Fibroblast of villous mesenchyme (primary cell): ENCODE measurements at regions not wholly inside any gene's neighbourhood (a gene's known extent, or its start where the extent isn't known, plus 50 kb on each side); places are given as distances from the start of the nearest gene placed in this dataset.
"Not testable (repeated sequence)": the region's sequence is repeated elsewhere in the genome, so short reads cannot be mapped to it uniquely, and the experiment has no call there.

ENCODE experiments used
- DNase-seq: peaks from one replicate; pipeline ENCODE4 v3.0.0-alpha.2; 2010; ENCODE audit warnings: low read depth
- H3K4me3 ChIP-seq: 2 replicates; pipeline ENCODE4 v1.5.1; 2011; ENCODE audit warnings: low read depth, mild to moderate bottlenecking, low read length
- CTCF ChIP-seq: IDR thresholded peaks from 2 replicates; pipeline ENCODE4 v1.5.1; 2012; ENCODE audit warnings: low read depth, mild to moderate bottlenecking, low read length; ENCODE audit not compliant: insufficient read depth

GRCh38 chr14:85003805-85004204, 526.1 kb upstream of the FLRT2 start:
- H3K4me3 ChIP-seq: no peak overlapping the region
- DNase-seq: no peak
- TF ChIP-seq CTCF: no peak

GRCh38 chr14:85009506-85009905, 520.4 kb upstream of the FLRT2 start:
- DNase-seq: no peak
- H3K4me3 ChIP-seq: no peak overlapping the region
- TF ChIP-seq CTCF: no peak

- no peak for DNase-seq
- no peak for TF ChIP-seq CTCF
- H3K4me3 ChIP-seq: no peak overlapping the region
Measured at GRCh38 chr14:85010186-85010585, 519.8 kb upstream of the FLRT2 start.

GRCh38 chr14:85016496-85016895, 513.4 kb upstream of the FLRT2 start:
- H3K4me3 ChIP-seq: no peak overlapping the region
- DNase-seq: no peak
- TF ChIP-seq CTCF: no peak

GRCh38 chr14:85023866-85024265, 506.1 kb upstream of the FLRT2 start:
- not testable (repeated sequence) for H3K4me3 ChIP-seq, DNase-seq

GRCh38 chr14:85024931-85025330, 505.0 kb upstream of the FLRT2 start:
- TF ChIP-seq CTCF: no peak
- H3K4me3 ChIP-seq: no peak overlapping the region
- DNase-seq: peak; percentile 23

GRCh38 chr14:85027681-85028370, 502.1 kb upstream of the FLRT2 start:
- DNase-seq: no peak
- H3K4me3 ChIP-seq: no peak overlapping the region
- no peak for TF ChIP-seq CTCF

- TF ChIP-seq CTCF: no peak
- H3K4me3 ChIP-seq: no peak overlapping the region
- no peak for DNase-seq
Measured at GRCh38 chr14:85037411-85037810, 492.5 kb upstream of the FLRT2 start.
